Thyroid gland (tissue), 4 donors: ENCODE measurements at regions not wholly inside any gene's neighbourhood (a gene's known extent, or its start where the extent isn't known, plus 50 kb on each side); places are given as distances from the start of the nearest gene placed in this dataset.

Source experiments
- DNase-seq, 2 donors: peaks; one replicate each; pipeline ENCODE4 v3.0.0-alpha.2; 2019
- H3K27ac ChIP-seq, 3 donors: fragments of 200-600 bp; sonication (generic); 1 replicate in 2 of 3; 2 replicates in 1 of 3; pipeline ENCODE4 v1.5.1; 2016 to 2019; ENCODE audit warnings: mild to moderate bottlenecking in 1 of 3, moderate library complexity in 1 of 3
- H3K27me3 ChIP-seq: fragments of 200-600 bp; sonication (generic); one replicate; pipeline ENCODE4 v1.5.1; 2019
- H3K36me3 ChIP-seq, 2 donors: fragments of 200-600 bp; sonication (generic); one replicate each; pipeline ENCODE4 v1.5.1; 2016 to 2019
- H3K4me1 ChIP-seq, 2 donors: fragments of 200-600 bp; sonication (generic); one replicate each; pipeline ENCODE4 v1.5.1; 2017 to 2019
- H3K4me3 ChIP-seq, 3 donors: fragments of 200-600 bp; sonication (generic); replicated peaks in 1 of 3; 1 replicate in 2 of 3; 2 replicates in 1 of 3; pipeline ENCODE4 v1.5.1; 2016; ENCODE audit warnings: mild to moderate bottlenecking in 1 of 3
- H3K9me3 ChIP-seq: fragments of 200-600 bp; sonication (generic); one replicate; pipeline ENCODE4 v1.5.1; 2017
- POLR2A ChIP-seq, 2 donors: fragments of 450-650 bp; IDR thresholded peaks; one replicate each; pipeline ENCODE4 v1.6.1; 2017; ENCODE audit warnings: antibody characterized with exemption in 2 of 2, mild to moderate bottlenecking in 2 of 2, moderate library complexity in 1 of 2
- WGBS, 2 donors: methylation state at CpG; one replicate each; pipeline ENCODE4 v1.1.5; 2017; 5-methylcytosine and 5-hydroxymethylcytosine counted together
- intact Hi-C: fragments of 100-400 bp; cut with DNase I; formaldehyde crosslinking; loops from one replicate; pipeline ENCODE4 v1.15.1; 2023
- TF ChIP-seq, protein P1 (sequence below), 6 experiments: fragments of 200-600 bp in 3 of 6; fragments of 450-650 bp in 3 of 6; sonication (generic) in 3 of 6; IDR thresholded peaks; one replicate each; pipeline ENCODE4 v1.5.1; 2016 to 2019; ENCODE audit warnings: antibody characterized with exemption in 6 of 6, mild to moderate bottlenecking in 2 of 6, inconsistent platforms in 1 of 6, moderate library complexity in 1 of 6

DNA sequence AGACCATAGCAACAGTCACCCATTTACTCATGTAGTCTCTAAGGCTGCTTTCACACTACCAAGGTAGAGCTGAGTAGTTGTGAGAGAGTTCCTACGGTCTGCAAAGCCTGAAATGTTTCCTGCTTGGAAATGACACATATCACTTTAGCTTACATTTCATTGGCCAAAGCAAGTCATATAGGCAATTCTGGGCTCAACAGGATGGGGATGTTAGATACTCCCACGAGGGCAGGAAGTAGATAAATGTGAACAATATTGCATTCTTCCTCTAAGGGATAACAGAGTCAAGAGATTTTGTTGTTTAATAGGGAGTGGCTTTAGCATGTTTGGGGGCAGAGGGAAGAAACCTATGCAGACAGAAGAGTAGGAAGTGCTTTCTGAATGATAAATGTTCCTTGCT is 355.6 kb upstream of the THRB start:
- Histone ChIP-seq H3K4me1 (no peaks in the 10 kb centered on the region), H3K27me3 (no peaks in the 10 kb centered on the region), H3K36me3 (no peaks in the 10 kb centered on the region), H3K4me3 (no peak overlapping the region), H3K9me3 (no peaks in the 10 kb centered on the region), H3K27ac (no peak overlapping the region)
- no peak for TF ChIP-seq POLR2A (IDR thresholded peaks at IDR 0.05)
- TF ChIP-seq, protein P1, sequence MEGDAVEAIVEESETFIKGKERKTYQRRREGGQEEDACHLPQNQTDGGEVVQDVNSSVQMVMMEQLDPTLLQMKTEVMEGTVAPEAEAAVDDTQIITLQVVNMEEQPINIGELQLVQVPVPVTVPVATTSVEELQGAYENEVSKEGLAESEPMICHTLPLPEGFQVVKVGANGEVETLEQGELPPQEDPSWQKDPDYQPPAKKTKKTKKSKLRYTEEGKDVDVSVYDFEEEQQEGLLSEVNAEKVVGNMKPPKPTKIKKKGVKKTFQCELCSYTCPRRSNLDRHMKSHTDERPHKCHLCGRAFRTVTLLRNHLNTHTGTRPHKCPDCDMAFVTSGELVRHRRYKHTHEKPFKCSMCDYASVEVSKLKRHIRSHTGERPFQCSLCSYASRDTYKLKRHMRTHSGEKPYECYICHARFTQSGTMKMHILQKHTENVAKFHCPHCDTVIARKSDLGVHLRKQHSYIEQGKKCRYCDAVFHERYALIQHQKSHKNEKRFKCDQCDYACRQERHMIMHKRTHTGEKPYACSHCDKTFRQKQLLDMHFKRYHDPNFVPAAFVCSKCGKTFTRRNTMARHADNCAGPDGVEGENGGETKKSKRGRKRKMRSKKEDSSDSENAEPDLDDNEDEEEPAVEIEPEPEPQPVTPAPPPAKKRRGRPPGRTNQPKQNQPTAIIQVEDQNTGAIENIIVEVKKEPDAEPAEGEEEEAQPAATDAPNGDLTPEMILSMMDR (IDR thresholded peaks at IDR 0.05), result no peak
- WGBS, 2 donors, result 65 to 69% methylated on average over 2 of the region's 2 CpGs
- no peak for DNase-seq
- intact Hi-C loops, result no loop called here

- no peak for DNase-seq
- Histone ChIP-seq H3K4me3 (no peak overlapping the region), H3K9me3 (no peaks in the 10 kb centered on the region), H3K4me1 (no peaks in the 10 kb centered on the region), H3K27me3 (no peaks in the 10 kb centered on the region), H3K36me3 (no peaks in the 10 kb centered on the region), H3K27ac (no peak overlapping the region)
- 73 to 79% methylated on average over 4 of the region's 4 CpGs for WGBS, 2 donors
- intact Hi-C loops, result no loop called here
- TF ChIP-seq POLR2A (IDR thresholded peaks at IDR 0.05), result no peak
- TF ChIP-seq, protein P1 (IDR thresholded peaks at IDR 0.05), result no peak
Observed at GRCh38 chr3:24853685-24854490, 359.2 kb upstream of the THRB start.

DNA sequence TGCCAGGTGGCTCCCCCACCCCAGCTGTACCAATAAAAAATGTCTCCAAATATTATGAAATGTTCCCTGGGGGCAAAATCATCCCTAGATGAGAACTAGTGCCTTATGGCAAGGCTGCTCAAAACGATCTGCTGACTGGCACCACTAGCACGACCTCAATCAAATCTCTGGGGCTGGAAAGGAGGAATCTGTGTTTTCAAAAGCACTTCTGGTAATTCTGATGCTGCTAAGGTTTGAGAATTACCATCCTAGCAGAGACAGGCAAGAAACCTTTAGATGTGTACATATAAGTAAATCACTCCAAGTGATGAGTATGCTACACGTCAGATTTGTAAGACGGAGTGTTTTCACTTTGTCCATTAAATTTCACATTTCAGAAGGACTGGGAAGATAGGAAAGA is 360.1 kb upstream of the THRB start:
- H3K4me3 ChIP-seq, result no peak overlapping the region
- no peak for DNase-seq

GRCh38 chr3:24857945-24858344 is 363.3 kb upstream of the THRB start:
- WGBS, 2 donors, result 93 to 95% methylated on average over 1 of the region's 1 CpG
- H3K4me1 ChIP-seq, result no peaks in the 10 kb centered on the region
- H3K27me3 ChIP-seq, result no peaks in the 10 kb centered on the region
- no peak for TF ChIP-seq POLR2A (IDR thresholded peaks at IDR 0.05)
- TF ChIP-seq, protein P1 (IDR thresholded peaks at IDR 0.05), result no peak
- no peaks in the 10 kb centered on the region for H3K36me3 ChIP-seq
- intact Hi-C loops, result no loop called here
- no peak overlapping the region for H3K4me3 ChIP-seq
- no peaks in the 10 kb centered on the region for H3K9me3 ChIP-seq
- H3K27ac ChIP-seq, result no peak overlapping the region
- no peak for DNase-seq

More for the DNA sequence above, 360.1 kb upstream of the THRB start:
- Histone ChIP-seq H3K27me3 (no peaks in the 10 kb centered on the region), H3K9me3 (no peaks in the 10 kb centered on the region), H3K36me3 (no peaks in the 10 kb centered on the region), H3K27ac (no peak overlapping the region), H3K4me1 (no peaks in the 10 kb centered on the region)
- intact Hi-C loops, result no loop called here
- no peak for TF ChIP-seq POLR2A (IDR thresholded peaks at IDR 0.05)
- TF ChIP-seq, protein P1 (IDR thresholded peaks at IDR 0.05), result no peak
- WGBS, 2 donors, result 86 to 88% methylated on average over 4 of the region's 4 CpGs

- no peaks in the 10 kb centered on the region for H3K36me3 ChIP-seq
- 86 to 91% methylated on average over 5 of the region's 5 CpGs for WGBS, 2 donors
- no peak overlapping the region for H3K27ac ChIP-seq
- H3K4me1 ChIP-seq, result no peaks in the 10 kb centered on the region
- no peaks in the 10 kb centered on the region for H3K9me3 ChIP-seq
- H3K4me3 ChIP-seq, result no peak overlapping the region
- no peak for DNase-seq
- no peaks in the 10 kb centered on the region for H3K27me3 ChIP-seq
- intact Hi-C loops, result no loop called here
- TF ChIP-seq, protein P1 (IDR thresholded peaks at IDR 0.05), result no peak
- TF ChIP-seq POLR2A (IDR thresholded peaks at IDR 0.05), result no peak
Observed at GRCh38 chr3:24863215-24863614, 368.6 kb upstream of the THRB start.
